HL-60 (cell line): ENCODE measurements at regions not wholly inside any gene's neighbourhood (a gene's known extent, or its start where the extent isn't known, plus 50 kb on each side); places are given as distances from the start of the nearest gene placed in this dataset.

Experiments
- POLR2AphosphoS5 ChIP-seq: IDR thresholded peaks from 2 replicates; pipeline ENCODE4 v1.6.1; 2012; ENCODE audit warnings: low read depth
- TF ChIP-seq, protein P1 (sequence below): IDR thresholded peaks from one replicate; pipeline ENCODE4 v1.5.1; 2011; ENCODE audit warnings: low read length, control low read depth, inconsistent platforms; ENCODE audit not compliant: insufficient read depth
- TF ChIP-seq, protein P2 (sequence below): IDR thresholded peaks from 2 replicates; pipeline ENCODE4 v1.6.1; 2012; ENCODE audit warnings: low read depth; ENCODE audit not compliant: insufficient replicate concordance

DNA sequence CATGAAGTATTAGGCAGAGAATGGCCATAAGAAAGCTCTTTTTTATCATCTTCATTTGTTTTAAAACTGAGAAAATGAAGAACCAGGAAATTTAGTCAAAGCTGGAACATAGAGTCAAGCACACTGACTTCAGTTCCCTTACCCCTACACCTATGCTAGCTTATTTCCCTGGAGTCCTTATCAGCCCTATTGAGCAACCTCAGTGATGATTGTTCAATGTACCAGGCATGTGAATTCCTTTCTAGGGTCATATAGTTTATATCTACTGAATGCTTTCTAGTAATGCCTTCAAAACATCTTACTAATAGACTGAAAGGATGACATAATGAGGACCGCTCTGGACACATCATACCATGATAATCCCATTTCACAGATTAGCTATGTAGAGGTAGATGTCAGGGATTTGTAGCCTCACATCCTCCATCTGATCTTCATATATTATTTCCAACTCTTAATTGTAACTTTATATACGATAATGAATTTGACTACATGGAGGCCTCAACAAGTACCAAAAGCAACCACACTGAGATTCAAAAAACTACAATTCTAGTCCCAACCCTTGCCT is 460.4 kb upstream of the DYNLRB2 start:
- TF ChIP-seq POLR2AphosphoS5, result no peak
- TF ChIP-seq, protein P1, sequence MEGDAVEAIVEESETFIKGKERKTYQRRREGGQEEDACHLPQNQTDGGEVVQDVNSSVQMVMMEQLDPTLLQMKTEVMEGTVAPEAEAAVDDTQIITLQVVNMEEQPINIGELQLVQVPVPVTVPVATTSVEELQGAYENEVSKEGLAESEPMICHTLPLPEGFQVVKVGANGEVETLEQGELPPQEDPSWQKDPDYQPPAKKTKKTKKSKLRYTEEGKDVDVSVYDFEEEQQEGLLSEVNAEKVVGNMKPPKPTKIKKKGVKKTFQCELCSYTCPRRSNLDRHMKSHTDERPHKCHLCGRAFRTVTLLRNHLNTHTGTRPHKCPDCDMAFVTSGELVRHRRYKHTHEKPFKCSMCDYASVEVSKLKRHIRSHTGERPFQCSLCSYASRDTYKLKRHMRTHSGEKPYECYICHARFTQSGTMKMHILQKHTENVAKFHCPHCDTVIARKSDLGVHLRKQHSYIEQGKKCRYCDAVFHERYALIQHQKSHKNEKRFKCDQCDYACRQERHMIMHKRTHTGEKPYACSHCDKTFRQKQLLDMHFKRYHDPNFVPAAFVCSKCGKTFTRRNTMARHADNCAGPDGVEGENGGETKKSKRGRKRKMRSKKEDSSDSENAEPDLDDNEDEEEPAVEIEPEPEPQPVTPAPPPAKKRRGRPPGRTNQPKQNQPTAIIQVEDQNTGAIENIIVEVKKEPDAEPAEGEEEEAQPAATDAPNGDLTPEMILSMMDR, result no peak
- TF ChIP-seq, protein P2, sequence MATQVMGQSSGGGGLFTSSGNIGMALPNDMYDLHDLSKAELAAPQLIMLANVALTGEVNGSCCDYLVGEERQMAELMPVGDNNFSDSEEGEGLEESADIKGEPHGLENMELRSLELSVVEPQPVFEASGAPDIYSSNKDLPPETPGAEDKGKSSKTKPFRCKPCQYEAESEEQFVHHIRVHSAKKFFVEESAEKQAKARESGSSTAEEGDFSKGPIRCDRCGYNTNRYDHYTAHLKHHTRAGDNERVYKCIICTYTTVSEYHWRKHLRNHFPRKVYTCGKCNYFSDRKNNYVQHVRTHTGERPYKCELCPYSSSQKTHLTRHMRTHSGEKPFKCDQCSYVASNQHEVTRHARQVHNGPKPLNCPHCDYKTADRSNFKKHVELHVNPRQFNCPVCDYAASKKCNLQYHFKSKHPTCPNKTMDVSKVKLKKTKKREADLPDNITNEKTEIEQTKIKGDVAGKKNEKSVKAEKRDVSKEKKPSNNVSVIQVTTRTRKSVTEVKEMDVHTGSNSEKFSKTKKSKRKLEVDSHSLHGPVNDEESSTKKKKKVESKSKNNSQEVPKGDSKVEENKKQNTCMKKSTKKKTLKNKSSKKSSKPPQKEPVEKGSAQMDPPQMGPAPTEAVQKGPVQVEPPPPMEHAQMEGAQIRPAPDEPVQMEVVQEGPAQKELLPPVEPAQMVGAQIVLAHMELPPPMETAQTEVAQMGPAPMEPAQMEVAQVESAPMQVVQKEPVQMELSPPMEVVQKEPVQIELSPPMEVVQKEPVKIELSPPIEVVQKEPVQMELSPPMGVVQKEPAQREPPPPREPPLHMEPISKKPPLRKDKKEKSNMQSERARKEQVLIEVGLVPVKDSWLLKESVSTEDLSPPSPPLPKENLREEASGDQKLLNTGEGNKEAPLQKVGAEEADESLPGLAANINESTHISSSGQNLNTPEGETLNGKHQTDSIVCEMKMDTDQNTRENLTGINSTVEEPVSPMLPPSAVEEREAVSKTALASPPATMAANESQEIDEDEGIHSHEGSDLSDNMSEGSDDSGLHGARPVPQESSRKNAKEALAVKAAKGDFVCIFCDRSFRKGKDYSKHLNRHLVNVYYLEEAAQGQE, result no peak
